ENCODE measurements at regions not wholly inside any gene's neighbourhood (a gene's known extent, or its start where the extent isn't known, plus 50 kb on each side); places are given as distances from the start of the nearest gene placed in this dataset.

DNA sequence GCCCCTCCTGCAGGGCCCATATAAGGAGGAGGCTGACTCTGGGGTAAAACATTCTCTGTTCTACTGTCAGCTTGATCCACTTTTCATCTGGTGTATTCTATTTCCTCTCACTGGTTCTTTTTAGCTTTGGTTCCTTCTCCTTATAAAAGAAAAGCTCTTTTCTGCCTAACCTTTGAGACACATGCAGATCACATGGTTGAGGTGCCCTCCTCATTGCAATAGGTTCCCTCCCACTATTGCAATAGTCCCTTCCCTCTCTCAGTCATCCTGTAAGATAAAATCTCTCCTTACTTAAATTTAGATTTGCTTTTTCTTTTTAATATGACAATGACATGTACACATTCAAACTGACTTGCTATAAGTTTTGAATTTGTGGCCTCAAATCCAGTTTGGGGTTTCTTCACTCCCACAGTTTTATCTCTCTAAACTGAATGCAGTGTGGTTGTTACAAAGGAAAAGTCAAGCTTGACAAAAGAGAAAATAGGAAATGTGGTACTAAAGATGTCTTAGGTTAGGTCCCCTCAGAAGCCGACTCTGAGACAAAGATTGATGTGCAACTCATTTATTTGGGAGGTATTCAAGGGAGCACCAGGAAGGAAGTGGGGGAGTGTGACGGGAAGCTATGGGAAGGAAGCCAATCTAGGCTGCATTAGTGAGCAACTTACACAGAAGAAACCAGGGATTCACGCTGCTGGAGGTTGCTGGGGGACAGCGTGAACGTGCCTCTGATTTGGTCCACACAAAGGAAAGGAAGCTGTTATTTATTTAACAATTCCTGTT, 127.6 kb upstream of the LINC00305 start:
- no peak for DNase-seq

DNA sequence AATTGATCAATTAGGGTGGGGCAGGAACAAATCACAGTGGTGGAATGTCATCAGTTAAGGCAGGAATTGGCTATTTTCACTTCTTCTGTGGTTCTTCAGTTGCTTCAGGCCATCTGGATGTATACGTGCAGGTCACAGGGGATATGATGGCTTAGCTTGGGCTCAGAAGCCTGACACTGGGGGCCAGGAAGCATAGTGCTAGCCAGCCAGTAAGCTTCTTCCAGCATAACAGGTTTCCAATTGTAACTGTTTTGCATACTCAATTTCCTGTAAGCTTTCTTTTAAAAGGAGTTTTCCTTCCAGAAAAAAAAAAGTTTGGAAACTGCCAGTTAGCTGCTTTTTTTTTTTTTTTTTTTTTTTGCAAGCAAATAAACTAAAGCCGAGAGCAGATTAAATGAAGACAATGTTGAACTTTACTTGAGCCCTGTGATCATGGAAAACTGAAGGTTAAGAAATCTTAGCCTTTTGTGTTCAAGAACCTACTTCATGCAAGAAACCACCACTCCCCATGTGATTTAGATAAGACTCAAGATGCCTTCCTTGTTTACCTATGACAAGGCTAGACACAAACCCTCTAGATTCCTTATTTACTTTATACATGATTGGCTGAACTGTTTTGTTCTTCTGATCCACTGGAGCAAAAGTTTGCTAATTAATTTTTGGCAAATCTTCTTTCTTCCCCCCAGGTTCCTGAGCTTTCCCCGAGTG, 126.9 kb upstream of the LINC00305 start:
- no peak for DNase-seq

DNA sequence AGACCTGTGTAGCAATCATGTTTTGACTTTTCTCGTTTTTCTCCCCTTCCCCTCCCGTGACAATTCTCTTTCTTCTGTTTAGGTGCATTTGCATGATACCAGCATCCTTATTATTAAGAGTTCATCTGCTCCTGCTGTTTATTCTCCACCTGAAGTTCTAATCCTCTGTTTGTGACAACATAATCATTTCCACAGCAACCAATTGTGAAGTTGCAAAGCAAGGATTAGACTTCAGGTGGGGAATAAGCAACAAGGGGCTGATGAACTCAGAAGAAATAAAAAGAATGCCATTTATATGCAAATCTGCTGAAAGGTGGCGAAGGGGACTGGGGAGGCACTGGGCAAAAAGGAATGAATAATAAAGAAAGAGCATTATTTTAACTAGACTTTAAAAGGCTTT, 124.8 kb upstream of the LINC00305 start:
- no peak for DNase-seq

DNA sequence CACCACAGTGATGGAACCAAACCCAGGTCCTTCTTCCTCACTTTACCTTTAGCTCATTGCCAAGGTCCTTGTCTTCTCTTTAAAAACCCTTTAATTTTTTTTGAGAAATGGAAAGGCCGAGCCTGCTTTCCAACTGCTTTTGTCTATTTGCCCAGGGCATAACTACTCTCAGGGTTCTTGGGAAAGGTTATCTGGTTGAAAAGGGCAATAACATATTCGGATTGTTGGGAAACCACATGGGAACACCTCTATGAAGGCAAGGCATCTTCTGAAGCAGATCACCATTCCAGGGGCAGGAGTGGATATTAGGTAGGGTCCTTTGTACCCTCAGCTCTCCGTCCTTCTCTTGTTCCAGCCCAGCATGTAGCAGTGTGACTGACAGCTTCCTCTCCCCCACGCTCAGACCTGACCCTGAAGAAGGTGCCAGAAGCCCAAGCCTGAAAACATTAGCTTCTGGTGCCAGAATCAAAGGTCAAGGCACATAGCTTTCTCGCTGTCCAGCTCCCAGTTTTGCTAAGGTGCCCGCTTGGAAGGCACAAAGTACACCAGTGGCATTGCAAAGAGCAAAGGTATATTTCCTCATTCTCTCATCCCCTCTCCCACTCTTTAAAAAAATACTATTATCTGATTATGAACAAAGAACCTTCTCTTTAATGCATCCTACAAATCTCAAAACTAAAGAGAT, 123.2 kb upstream of the LINC00305 start:
- no peak for DNase-seq

DNA sequence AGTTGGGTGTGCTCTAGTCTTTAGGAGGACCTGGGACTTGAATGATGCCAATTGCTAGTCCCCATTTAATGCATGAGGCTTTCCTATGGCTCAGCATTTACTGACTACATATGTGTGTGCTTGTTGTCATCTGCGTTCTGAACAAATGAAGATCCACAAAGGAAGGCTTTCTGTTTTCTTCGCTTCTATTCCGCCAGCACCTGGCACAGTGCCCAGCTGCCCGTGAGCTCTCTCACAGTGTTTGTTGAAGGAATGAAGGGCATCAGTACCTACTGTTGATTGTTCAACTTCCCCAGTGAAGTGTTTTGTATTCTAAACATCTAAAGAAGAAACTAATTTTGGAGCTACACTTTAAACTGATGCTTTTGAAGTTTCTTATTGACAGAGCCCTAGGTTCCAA, 122.4 kb upstream of the LINC00305 start:
- DNase-seq = no peak

DNA sequence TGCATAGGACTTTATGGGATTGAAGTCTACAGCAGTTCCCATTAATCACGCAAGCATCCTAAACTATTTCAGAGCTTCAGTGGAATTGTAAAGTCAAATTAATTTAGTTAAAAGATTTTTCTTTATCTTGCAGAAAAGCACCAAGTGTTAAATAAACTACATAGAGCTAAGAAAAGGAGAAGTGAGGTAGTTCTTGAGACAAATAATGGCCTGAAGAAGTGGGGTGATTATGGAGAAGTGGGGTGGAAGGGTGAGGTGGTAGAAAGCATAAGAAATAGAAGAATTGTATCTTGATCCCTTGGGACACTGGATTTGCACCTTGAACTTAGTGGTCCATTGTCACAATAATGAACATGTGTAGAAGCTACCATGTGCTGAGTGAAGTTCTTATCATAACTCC, 121.7 kb upstream of the LINC00305 start:
- DNase-seq = no peak

DNA sequence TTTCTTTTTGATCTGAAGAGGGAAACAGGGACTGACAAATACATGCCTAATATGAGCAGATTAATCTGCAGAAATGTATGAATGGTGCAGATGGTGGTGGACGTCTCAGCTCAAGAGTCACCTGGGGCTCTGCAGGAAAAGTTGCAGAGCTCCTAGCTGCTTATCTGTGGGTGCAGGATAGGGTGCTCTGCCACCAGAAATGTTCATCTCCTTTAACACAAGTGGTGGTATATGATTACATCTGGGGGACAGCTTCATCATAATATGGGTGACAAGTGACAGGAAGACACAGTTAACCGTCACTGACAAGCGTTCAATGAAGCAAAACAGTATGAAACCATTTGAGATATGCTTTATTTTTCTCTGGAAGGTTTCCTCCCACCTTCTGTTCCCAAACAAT, 121.2 kb upstream of the LINC00305 start:
- DNase-seq = no peak

DNA sequence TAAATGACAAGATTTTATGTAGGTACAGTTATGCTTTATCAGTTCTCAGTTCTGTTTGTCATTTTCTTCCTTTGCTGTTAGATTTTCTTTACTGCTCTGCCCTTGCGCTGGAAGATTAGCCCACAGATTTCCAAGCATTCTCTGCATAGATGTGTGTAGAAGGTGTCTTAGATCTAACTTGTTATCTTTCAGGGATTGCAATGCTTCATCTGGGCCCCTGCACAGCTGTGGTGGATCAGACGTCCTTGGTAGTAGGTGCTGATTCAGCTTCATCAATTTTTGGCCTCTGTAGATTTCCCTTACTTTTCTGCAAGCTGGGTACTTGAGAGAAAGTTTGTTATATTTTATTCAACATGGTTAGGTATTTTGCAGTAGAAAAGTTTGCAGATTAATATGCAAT, 115.3 kb upstream of the LINC00305 start:
- no peak for DNase-seq

DNA sequence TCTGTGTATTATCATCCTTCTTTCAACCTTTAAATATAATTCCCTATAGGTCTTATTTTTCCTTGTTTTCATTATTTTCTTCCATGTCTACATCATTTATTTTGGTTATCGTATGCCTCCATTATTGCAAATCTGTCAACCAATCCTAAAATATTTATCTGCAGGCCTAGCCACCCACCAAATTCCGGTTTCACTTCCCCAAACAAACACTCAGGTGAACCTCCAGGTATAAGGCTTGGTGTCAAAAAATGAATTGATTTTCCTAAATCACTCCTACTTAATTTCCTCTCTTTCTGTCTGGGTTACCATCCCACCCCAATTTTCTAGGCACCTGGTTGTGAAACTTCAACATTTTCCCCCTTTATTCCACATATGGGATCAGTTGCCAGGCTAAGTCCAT, 111.9 kb upstream of the LINC00305 start:
- DNase-seq = no peak

DNA sequence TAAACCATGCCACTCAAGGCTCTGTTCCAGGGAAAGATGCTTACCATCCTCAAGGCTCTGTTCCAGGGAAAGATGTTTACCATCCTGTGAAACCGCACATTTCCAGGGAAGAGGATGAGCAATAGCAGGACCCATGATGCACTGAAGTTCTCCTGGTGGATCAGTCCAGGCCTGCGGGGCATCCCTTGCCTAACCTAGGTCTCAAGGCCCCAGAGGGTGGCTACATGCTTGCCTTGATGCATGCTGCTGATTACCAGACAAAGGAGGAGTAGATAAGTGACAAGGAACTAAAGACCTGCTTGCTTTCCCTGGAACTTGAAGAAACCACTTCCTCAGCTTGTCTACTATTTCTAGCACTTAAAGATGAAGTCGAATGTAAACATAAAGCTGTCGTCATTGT, 111.0 kb upstream of the LINC00305 start:
- no peak for DNase-seq

DNA sequence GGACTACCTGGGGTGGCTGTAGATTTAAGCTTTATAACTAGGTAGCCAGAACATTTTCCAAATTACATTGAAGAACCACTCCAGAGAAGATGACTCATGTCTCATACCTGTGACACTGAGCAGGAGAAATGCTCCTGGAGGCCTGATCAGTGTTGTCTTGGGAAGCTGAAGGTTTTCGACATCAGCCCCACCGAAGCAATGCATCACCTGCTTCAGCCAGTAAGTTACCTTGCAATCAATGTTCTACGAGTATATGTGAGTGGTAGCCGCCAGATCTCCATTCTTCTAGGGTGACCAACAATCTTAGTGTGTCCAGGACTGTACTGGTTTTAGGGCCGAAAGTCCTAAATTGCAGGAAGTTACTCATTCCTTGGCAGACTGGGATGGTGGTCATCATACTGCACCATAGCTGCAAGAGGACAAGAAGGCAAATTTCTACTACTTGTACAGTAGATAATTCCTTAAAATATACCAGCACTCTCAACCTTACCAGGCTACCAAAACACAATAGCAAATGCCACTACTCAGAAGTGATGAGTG, 109.3 kb upstream of the LINC00305 start:
- no peak for DNase-seq

DNA sequence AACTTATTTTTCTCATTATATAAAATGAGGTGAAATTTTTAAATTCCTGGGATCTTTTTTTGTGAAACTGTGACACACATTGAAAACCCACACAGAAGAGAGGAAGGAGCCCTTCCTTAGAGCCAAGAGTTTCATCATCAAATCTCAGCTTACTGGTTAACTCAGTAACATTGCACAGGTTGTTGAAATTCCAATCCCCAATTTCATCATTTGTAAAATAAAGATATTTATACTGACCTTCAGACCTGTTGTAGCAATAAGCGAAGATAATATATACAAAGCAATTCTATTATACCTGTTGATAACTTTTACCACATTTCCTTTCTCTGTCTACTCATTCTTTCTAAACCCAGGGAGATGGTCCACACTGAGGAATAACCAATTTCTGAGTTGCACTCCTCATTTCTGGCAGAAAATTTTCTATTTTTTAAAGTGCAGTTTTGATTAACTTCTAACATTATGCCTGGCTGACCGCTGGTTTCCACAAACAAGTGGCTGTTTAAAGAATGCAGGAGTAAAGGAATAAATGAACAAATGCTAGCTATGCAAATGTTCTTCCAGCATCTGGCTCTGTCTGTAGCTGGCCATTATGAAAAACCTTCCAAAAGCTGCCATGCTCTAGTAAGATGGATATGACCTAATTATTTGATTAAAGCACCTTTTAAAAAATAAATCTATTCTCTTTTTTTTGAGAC, 105.7 kb upstream of the LINC00305 start:
- DNase-seq = no peak

DNA sequence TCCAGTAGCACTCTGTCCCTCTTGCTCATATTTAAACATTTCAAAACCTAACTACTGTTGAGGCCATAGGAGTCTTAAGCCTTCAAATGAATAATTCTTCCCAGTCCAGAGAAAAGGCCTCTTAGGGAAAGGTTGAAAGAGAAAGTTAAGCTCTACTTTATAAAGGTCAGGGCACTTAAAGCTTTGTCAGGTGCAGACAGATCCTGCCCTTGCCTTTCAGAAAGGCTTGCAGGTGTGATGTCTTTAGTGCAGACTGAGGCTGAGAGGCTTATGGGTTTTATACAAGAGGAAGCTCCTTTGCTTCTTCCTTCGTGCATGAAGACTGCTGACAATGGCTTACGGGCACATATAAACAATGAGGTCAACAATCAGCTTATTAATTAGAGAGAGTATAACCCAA, 105.0 kb upstream of the LINC00305 start:
- no peak for DNase-seq

DNA sequence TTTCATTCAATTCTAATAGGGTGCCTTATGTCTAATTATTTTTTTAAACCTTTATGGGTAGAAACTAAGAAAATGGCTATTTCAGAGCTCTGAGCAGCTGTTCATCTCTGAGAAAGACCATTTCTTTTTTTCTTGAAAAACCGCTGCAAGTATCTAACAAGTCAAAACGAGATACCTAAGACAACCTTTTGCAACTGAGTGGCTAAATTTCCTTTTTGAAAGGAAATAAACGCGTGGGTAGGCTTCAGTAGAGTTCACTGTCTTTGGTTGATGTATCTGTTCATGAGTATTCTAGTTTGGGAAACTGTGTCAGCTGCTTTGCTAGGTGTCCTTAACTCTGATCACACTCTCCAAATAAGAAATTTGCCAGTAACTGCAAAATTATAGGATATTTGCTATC, 104.3 kb upstream of the LINC00305 start:
- no peak for DNase-seq

DNA sequence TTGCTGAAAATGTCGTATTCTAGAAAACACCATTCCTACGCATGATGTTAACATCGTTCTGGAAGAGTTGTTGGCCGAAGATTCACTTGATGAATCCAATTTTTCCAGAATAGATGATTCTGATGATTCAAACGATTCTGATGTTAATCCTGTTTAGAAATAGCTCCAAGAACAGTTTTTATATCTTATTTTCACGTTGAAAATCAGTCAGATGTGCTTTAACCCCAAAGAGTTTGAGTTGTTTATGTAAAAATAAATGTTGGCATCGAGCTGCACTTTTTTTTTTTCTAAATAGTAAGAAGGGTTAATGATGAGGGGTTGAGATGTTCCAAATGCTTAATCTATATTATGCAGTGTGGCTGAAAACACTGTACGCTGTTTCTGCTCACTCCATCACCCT, 99.9 kb upstream of the LINC00305 start:
- DNase-seq = no peak

DNA sequence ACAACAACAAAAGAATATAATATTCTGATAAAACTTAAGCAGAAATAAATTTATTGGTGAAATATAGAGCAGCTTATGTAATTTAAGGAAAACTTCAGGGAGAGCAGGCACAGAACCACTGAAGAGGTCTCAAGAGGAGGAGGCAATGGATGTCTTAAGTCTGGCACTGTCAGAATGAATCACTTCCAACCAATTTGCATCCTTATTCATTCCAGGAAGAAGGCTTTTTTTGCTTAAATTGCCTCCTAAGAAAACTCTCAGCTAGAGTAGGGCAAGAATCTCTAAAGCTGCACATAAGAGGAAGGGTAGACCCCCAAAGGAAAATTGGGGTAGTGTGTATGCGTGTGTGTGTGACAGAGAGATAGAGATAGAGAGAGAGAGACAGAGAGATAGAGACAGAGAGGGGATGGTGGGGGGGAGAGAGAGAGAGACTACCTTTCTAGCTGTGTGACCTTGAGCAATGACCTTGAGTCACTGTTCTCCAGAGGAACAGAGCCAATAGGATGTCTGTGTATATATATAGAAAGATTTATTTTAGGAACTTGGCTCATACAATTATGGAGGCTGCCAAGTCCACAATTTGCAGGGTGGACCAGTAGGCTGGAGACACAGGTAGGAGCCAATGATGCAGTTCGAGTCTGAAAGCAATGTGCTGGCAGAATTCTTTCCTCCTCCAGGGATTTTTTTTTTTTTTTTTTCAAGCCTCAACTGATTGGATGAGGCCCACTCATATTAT, 96.4 kb upstream of the LINC00305 start:
- DNase-seq = no peak

DNA sequence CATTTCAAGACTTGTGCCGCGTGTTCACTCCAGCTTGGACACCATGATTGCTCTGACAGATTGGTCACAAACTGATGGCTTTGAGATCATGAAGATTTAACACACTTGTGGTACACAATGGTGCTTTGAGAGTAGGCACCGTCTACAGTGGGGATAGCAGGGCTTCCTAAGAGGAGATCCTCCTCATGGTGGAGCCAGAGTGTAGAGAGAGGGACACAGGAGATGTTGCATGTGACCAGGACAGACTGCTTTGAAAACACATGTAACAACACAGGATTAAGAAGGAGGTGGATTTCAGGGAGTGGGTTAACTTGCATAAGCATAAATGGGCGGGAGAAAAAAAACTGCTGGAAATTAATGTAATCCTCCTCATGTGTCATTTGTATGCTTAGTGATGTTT, 95.7 kb upstream of the LINC00305 start:
- peak; percentile 16 to 43 for DNase-seq

DNA sequence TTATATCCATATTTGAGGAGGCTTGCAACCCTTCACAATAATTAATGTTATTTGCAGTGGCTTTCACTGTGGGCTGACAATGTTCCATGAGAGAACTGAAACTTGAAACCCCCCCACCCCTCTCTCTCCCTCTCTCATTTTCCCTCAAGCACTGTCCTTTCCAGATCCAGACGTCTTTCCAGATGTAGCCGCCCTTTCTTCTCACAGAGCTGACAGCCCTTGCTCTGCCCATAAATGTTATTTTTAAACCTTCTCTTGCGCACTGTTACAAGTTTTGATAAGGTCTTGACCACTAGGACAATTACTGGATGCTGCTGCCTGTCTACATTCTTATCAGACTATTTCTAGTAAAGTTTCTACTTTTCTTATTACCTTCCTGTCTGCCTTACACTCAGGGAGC, 91.4 kb upstream of the LINC00305 start:
- no peak for DNase-seq

DNA sequence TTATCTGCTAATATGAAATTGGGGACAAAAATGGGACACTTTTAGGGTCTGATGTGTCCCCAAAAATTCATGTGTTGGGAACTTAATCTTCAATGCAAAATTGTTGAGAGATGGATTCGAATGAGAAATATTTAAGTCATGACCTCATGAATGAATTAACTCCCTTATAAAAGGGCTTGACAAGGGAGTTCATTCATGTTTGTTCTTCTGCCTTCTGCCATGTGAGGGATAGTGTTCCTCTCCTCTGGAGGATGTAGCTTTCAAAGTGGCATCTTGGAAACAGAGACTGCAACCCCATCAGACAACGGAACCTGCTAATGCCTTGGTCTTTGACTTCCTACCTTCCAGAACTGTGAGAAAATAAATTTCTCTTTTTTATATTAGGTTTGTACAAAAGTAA, 89.2 kb upstream of the LINC00305 start:
- DNase-seq = no peak

DNA sequence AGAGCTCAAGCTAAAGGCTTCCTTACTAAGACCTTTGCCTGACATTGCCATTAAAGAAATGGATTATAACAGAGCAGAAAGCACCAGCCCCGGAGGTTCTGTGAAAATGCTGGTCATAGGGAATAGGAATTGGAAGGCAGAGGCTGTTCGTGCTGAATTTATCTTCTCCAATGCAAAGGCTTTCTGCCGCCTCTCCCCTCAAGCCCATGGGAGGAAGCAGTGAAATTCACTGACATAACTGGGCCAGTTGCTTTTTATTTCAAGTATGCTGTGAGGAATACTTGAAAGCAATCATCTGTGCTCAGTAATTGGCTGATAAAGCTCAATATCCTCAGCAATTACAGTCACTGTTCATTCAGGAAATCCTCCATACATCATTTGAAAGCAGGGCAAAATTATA, 85.4 kb upstream of the LINC00305 start:
- DNase-seq = no peak

DNA sequence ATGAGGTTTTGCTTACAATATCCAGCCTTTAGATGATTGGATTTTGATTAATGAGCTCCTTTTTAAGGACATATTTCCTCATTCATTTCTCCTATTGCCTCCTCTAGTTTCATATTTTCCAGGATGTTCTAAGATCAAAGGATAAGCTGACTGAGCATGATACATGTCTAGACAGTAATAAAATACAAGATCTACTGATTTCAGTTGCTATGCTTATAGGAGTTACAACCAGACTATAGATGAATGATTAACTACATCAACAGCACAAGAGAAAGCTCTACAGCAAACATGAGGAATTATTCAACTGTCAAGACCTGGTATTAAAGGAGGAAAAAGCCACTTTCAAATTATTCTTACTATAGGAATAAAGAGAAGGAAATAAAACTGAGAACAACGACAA, 85.0 kb upstream of the LINC00305 start:
- DNase-seq = no peak

DNA sequence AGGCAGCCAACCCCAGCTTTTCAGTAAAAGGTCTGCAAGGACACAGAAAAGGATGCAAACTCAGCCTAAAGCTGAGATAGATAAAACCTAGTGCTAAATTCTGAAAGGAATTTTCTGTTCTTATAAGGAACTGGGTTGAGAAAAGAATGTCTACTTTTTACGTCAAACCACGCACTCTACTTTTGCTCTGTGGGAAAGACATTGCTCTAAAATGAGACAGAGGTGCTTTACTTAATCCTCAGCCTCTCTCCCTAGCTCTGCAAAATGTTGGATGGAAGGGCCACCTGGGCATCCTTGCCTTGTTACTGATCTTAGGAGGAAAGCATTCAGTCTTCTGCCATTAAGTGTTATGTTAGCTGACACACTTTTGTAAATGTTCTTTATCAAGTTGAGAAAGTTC, 72.1 kb upstream of the LINC00305 start:
- no peak for DNase-seq

DNA sequence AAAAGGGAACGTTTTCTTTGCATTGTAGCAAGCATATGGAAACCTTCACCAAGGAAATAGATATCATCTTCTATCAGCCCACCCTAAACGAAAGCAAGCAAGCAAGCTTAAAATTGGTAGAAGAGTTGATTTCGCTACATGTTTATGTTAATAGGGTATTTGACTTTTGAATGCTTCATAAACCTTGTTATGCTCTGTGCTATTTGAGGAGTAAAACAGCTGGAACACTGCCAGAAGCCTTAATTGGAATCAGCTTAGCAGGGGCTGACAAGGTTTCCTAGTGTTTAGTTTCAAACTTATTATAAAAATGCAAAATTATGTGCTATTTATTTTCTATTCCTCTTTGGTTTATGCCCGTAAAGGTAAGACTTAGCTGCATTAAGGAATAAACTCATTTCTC, 70.6 kb upstream of the LINC00305 start:
- DNase-seq = no peak

Data from AML-193 (cell line).